Epidermal melanocyte (primary cell): ENCODE measurements at regions not wholly inside any gene's neighbourhood (a gene's known extent, or its start where the extent isn't known, plus 50 kb on each side); places are given as distances from the start of the nearest gene placed in this dataset.

ENCODE experiments used
- DNase-seq: peaks from one replicate; pipeline ENCODE4 v3.0.0; 2011; ENCODE audit warnings: low spot score; ENCODE audit not compliant: insufficient read length

DNA sequence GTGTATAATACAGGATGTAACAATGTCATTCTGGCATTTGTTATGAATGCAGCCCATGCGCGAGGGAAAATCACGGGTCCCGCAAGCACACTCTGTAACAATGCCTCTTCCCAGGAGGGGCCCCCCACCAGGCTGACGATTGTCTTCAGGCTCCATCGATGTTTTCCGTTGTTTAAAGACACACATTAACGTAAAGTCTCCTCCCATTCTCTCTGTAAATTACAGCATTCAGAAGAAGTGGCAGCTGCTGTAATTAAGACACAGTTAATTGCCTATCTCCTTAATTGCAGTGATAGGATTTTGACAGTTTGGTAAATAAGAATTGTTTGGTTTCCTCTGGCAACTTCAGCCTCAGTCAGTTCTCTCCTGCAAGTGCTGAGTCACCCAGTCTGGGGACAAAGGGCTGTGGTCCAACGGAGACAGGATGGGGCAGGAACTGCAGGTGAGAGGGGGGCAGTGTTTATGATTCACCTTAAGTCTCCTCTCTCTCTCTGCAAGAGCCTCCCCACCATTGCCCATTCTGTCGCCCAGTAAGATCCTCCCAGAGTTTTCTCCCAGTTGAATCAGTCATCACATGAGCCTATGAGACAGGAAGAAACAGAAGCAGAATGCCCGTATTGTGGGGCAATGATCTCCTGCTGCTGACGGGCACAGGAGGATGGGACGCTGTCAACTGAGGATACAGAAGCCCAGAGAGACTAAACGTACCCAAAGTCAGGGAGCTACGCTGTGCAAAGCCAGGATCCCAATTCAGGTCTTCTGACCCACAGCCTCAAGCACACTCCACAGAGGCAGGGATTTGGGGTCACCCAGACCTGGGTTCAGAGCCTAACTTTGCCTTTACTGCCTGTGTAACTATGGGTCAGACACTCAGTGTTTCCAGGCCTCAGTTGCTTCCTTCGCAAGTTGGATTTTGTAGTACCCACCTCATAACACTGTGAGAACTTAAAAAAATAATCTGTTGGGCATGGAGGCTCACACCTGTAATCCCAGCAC, 110.0 kb downstream of the ADSS2 start:
- no peak for DNase-seq

DNA sequence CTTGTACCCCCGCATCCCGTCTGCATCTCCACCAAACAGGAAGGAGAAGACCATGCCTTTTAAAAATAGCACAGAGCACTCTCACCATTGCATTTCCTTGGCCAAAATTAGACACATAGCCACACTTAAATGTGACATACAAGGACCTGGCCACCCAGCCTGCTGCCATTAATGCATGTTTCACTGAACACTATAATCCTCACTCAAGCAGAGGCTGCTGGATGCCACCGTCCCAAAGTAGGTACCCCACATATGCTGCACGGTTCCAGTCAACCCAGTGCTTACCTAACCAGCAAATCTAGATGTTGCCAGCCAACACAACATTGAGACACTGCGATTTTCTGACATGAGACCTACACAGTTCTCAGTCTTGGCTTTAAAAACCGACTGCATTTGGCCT, 107.7 kb downstream of the ADSS2 start:
- no peak for DNase-seq

- DNase-seq, result no peak
Observed at GRCh38 chr1:244346972-244347618, 104.6 kb downstream of the ADSS2 start.

GRCh38 chr1:244347942-244348341, 103.8 kb downstream of the ADSS2 start:
- DNase-seq, result no peak

- no peak for DNase-seq
Observed at GRCh38 chr1:244349103-244349531, 102.6 kb downstream of the ADSS2 start.

DNA sequence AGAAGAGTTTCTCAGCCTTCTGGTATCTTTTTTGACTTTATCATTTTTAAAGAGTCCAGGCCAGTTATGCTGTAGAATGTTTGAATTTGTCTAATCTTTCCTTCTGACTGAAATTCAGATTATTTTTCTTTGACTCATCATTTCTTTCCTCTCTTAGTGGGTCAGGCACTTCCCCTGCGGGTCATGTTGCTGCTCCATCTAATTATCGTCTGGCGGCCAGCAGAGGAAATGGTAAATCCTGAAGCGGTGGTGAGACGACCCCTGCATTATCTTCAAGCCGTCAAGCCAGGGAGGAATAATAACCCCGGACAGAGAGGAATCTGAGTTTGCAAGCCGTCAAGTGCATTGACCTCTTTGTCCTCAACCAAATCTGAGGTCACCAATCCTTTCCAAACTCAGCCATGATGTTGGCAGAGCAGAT, 102.1 kb downstream of the ADSS2 start:
- DNase-seq, result no peak

- DNase-seq, result no peak
Observed at GRCh38 chr1:244350027-244350426, 101.7 kb downstream of the ADSS2 start.

- DNase-seq, result no peak
Observed at GRCh38 chr1:244352156-244352830, 99.4 kb downstream of the ADSS2 start.

- peak; percentile 39 for DNase-seq
Observed at GRCh38 chr1:244353551-244354091, 98.1 kb downstream of the ADSS2 start.

DNA sequence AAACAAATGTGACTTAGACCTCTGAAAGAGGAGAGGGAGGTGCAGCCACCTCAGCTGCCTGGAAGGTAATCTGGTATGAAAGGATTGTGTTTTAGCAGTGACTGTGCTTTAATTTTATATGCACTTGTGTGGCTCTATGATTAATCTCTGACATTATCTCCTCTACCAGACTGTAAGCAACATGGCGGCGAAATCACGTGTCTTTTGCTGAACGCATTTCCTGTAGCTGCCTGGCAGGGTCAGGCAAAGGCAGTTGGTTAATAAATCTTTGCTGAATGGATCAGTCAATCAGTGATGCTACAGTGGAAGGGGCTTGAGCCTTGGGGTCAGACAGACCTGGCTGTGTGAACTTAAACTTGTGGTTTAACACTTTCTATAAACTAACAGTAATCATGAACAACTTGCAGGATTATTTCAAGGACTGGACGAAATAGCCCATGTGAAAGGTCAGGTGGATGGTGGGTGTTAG, 96.9 kb downstream of the ADSS2 start:
- no peak for DNase-seq

DNA sequence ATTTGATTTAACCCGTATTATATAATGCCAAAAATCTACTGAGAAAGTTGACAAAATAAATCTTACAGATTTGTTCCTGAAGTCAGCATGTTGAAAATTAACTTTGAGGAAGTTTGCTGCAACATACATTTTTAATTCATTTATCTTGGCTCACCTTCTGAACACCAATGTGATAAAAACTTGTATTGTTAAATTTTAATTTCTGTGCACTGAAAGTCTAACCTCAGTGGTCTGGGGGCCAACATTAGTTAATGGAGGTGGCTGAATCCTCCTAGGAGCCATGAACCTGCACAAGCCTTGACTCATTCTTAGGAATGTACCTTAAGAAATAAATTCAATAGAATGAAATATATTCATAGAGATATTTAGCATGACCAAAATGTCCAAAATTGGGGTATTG, 95.3 kb downstream of the ADSS2 start:
- no peak for DNase-seq
